HG03575 (cell line): ENCODE measurements at regions not wholly inside any gene's neighbourhood (a gene's known extent, or its start where the extent isn't known, plus 50 kb on each side); places are given as distances from the start of the nearest gene placed in this dataset.

Experiments used
- ATAC-seq: cut with Tn5 transposase; IDR thresholded peaks from one replicate; pipeline ENCODE4 v1.9.1; 2021; ENCODE audit not compliant: unreplicated experiment, insufficient number of reproducible peaks, low FRiP score; ENCODE audit errors: extremely low read depth

GRCh38 chr3:158958873-158959272 is 157.0 kb downstream of the MFSD1 start:
- no peak for ATAC-seq

GRCh38 chr3:158961471-158961870 is 159.6 kb downstream of the MFSD1 start:
- ATAC-seq: no peak

- ATAC-seq: no peak
Measured at GRCh38 chr3:158961911-158962310, 160.1 kb downstream of the MFSD1 start.

GRCh38 chr3:158970006-158970405 is 168.2 kb downstream of the MFSD1 start:
- ATAC-seq: no peak

- no peak for ATAC-seq
Measured at GRCh38 chr3:158974904-158975303, 173.1 kb downstream of the MFSD1 start.

GRCh38 chr3:158976966-158977365 is 175.1 kb downstream of the MFSD1 start:
- no peak for ATAC-seq

GRCh38 chr3:158977497-158977896 is 175.6 kb downstream of the MFSD1 start:
- no peak for ATAC-seq

- ATAC-seq: no peak
Measured at GRCh38 chr3:158983216-158984099, 181.6 kb downstream of the MFSD1 start.

- no peak for ATAC-seq
Measured at GRCh38 chr3:158991146-158991705, 189.4 kb downstream of the MFSD1 start.

- no peak for ATAC-seq
Measured at GRCh38 chr3:158992463-158992862, 190.6 kb downstream of the MFSD1 start.

GRCh38 chr3:158994386-158994785 is 192.5 kb downstream of the MFSD1 start:
- no peak for ATAC-seq

- no peak for ATAC-seq
Measured at GRCh38 chr3:159001711-159002110, 199.9 kb downstream of the MFSD1 start.

- no peak for ATAC-seq
Measured at GRCh38 chr3:159005137-159005536, 203.3 kb downstream of the MFSD1 start.

- no peak for ATAC-seq
Measured at GRCh38 chr3:159007331-159007730, 205.5 kb downstream of the MFSD1 start.

GRCh38 chr3:159008401-159008800 is 206.5 kb downstream of the MFSD1 start:
- no peak for ATAC-seq

- ATAC-seq: no peak
Measured at GRCh38 chr3:159018341-159018740, 216.5 kb downstream of the MFSD1 start.

GRCh38 chr3:159025733-159026132 is 223.9 kb downstream of the MFSD1 start:
- no peak for ATAC-seq

GRCh38 chr3:159026510-159026909 is 224.7 kb downstream of the MFSD1 start:
- ATAC-seq: no peak

- ATAC-seq: no peak
Measured at GRCh38 chr3:159028706-159029105, 226.9 kb downstream of the MFSD1 start.

- no peak for ATAC-seq
Measured at GRCh38 chr3:159029306-159030026, 227.6 kb downstream of the MFSD1 start.
